B cell (primary cell): ENCODE measurements at regions not wholly inside any gene's neighbourhood (a gene's known extent, or its start where the extent isn't known, plus 50 kb on each side); places are given as distances from the start of the nearest gene placed in this dataset.

ENCODE experiments used
- CTCF ChIP-seq: fragments of 200-600 bp; IDR thresholded peaks from one replicate; pipeline ENCODE4 v1.8.0; 2022; ENCODE audit warnings: antibody characterized with exemption, mild to moderate bottlenecking
- EZH2 ChIP-seq: IDR thresholded peaks from 2 replicates; pipeline ENCODE4 v1.6.1; 2012; ENCODE audit warnings: borderline replicate concordance, low read depth, mild to moderate bottlenecking, moderate library complexity, low read length; ENCODE audit not compliant: insufficient read depth, poor library complexity, severe bottlenecking

- TF ChIP-seq CTCF (no peak), EZH2 (no peak)
These were observed 529.1 kb downstream of the IRS1 start for GRCh38 chr2:226270285-226271058.
